Brain microvascular endothelial cell (primary cell): ENCODE measurements at regions not wholly inside any gene's neighbourhood (a gene's known extent, or its start where the extent isn't known, plus 50 kb on each side); places are given as distances from the start of the nearest gene placed in this dataset.
"Not testable (repeated sequence)": the region's sequence is repeated elsewhere in the genome, so short reads cannot be mapped to it uniquely, and the experiment has no call there.

ENCODE experiments used
- DNase-seq: peaks from one replicate; pipeline ENCODE4 v3.0.0-alpha.2; 2020
- H3K27ac ChIP-seq: fragments of 250-450 bp; sonication (Bioruptor Pico); 2 replicates; pipeline ENCODE4 v1.5.1; 2020; ENCODE audit warnings: mild to moderate bottlenecking, moderate library complexity
- H3K27me3 ChIP-seq: fragments of 250-450 bp; sonication (Bioruptor Pico); replicated peaks from 2 replicates; pipeline ENCODE4 v1.5.1; 2020; ENCODE audit warnings: mild to moderate bottlenecking
- H3K36me3 ChIP-seq: fragments of 250-450 bp; sonication (Bioruptor Pico); replicated peaks from 2 replicates; pipeline ENCODE4 v1.5.1; 2020; ENCODE audit warnings: mild to moderate bottlenecking
- H3K4me3 ChIP-seq: 2 replicates; pipeline ENCODE4 v1.5.1; 2011; ENCODE audit warnings: low read depth, mild to moderate bottlenecking, control low read depth, low read length, moderate library complexity
- CTCF ChIP-seq: IDR thresholded peaks from 2 replicates; pipeline ENCODE4 v1.5.1; 2011; ENCODE audit warnings: low read depth, mild to moderate bottlenecking, moderate library complexity, low read length, control low read depth, inconsistent platforms; ENCODE audit errors: missing control alignments
- in situ Hi-C: cut with HindIII; loops from 2 replicates; pipeline ENCODE4 v1.10.0; 2017; ENCODE audit warnings: low sequenced_read_pairs, low pct_ligation_motif_present

- H3K27ac ChIP-seq = no peak overlapping the region
- no peaks in the 10 kb centered on the region for H3K36me3 ChIP-seq
- in situ Hi-C loops = no loop called here
- no peak for TF ChIP-seq CTCF
- DNase-seq = no peak
- H3K4me3 ChIP-seq = no peak overlapping the region
- H3K27me3 ChIP-seq = no peaks in the 10 kb centered on the region
Observed at GRCh38 chr15:96138985-96139384, 191.5 kb upstream of the NR2F2 start.

- in situ Hi-C loops = no loop called here
- Histone ChIP-seq H3K36me3 (no peaks in the 10 kb centered on the region), H3K27me3 (no peaks in the 10 kb centered on the region), H3K4me3 (no peak overlapping the region), H3K27ac (no peak overlapping the region)
- DNase-seq = no peak
- no peak for TF ChIP-seq CTCF
Observed at GRCh38 chr15:96142498-96142897, 188.0 kb upstream of the NR2F2 start.

GRCh38 chr15:96144734-96145133 is 185.8 kb upstream of the NR2F2 start:
- Histone ChIP-seq H3K27me3 (no peaks in the 10 kb centered on the region), H3K36me3 (no peaks in the 10 kb centered on the region), H3K4me3 (no peak overlapping the region), H3K27ac (no peak overlapping the region)
- no peak for TF ChIP-seq CTCF
- DNase-seq = no peak
- in situ Hi-C loops = no loop called here

- in situ Hi-C loops = no loop called here
- H3K27me3 ChIP-seq = no peaks in the 10 kb centered on the region
- no peaks in the 10 kb centered on the region for H3K36me3 ChIP-seq
- TF ChIP-seq CTCF = no peak
- H3K4me3 ChIP-seq = no peak overlapping the region
- no peak for DNase-seq
- H3K27ac ChIP-seq = no peak overlapping the region
Observed at GRCh38 chr15:96146726-96147125, 183.8 kb upstream of the NR2F2 start.

GRCh38 chr15:96147267-96147666 is 183.2 kb upstream of the NR2F2 start:
- TF ChIP-seq CTCF = no peak
- in situ Hi-C loops = no loop called here
- H3K4me3 ChIP-seq = no peak overlapping the region
- no peak for DNase-seq
- no peaks in the 10 kb centered on the region for H3K36me3 ChIP-seq
- no peaks in the 10 kb centered on the region for H3K27me3 ChIP-seq
- H3K27ac ChIP-seq = no peak overlapping the region

GRCh38 chr15:96150254-96150653 is 180.2 kb upstream of the NR2F2 start:
- H3K36me3 ChIP-seq = no peaks in the 10 kb centered on the region
- H3K4me3 ChIP-seq = no peak overlapping the region
- H3K27ac ChIP-seq = no peak overlapping the region
- H3K27me3 ChIP-seq = no peaks in the 10 kb centered on the region
- no peak for TF ChIP-seq CTCF
- in situ Hi-C loops = no loop called here
- no peak for DNase-seq

- peak; percentile 25 for DNase-seq
- H3K36me3 ChIP-seq, in situ Hi-C loops: not testable (repeated sequence)
Observed at GRCh38 chr15:96151749-96152148, 178.8 kb upstream of the NR2F2 start.

More at GRCh38 chr15:96151749-96152148, 178.8 kb upstream of the NR2F2 start:
- H3K27ac ChIP-seq, H3K4me3 ChIP-seq, H3K27me3 ChIP-seq: not testable (repeated sequence)
